ENCODE measurements at regions not wholly inside any gene's neighbourhood (a gene's known extent, or its start where the extent isn't known, plus 50 kb on each side); places are given as distances from the start of the nearest gene placed in this dataset.
"Not testable (repeated sequence)": the region's sequence is repeated elsewhere in the genome, so short reads cannot be mapped to it uniquely, and the experiment has no call there.

DNA sequence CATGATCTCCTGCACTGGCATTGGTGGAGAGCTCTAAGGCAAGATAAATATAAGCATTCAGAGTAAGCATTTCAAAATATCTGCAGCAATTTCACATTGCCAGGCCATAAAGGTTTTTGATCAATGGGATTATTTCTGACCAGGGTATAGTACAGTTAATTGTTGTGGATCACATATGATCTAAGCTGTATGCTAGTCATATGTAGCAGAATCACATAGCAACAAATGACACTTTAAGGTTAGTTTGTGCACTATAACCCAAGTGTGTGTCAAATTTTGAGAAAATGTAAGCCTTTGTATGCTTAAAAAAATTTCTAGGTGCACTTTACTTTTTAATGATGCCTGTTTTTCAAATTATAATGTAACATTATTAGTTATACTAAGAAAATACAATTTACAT is 386.0 kb upstream of the ADAMTS5 start:
- no peak overlapping the region for H3K4me3 ChIP-seq (ENCODE audit: low read depth, low read length)
- TF ChIP-seq, protein P1, sequence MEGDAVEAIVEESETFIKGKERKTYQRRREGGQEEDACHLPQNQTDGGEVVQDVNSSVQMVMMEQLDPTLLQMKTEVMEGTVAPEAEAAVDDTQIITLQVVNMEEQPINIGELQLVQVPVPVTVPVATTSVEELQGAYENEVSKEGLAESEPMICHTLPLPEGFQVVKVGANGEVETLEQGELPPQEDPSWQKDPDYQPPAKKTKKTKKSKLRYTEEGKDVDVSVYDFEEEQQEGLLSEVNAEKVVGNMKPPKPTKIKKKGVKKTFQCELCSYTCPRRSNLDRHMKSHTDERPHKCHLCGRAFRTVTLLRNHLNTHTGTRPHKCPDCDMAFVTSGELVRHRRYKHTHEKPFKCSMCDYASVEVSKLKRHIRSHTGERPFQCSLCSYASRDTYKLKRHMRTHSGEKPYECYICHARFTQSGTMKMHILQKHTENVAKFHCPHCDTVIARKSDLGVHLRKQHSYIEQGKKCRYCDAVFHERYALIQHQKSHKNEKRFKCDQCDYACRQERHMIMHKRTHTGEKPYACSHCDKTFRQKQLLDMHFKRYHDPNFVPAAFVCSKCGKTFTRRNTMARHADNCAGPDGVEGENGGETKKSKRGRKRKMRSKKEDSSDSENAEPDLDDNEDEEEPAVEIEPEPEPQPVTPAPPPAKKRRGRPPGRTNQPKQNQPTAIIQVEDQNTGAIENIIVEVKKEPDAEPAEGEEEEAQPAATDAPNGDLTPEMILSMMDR (conservative IDR thresholded peaks at IDR 0.05; ENCODE audit: low read depth, low read length) = no peak
- DNase-seq (ENCODE audit: low read depth) = no peak

DNA sequence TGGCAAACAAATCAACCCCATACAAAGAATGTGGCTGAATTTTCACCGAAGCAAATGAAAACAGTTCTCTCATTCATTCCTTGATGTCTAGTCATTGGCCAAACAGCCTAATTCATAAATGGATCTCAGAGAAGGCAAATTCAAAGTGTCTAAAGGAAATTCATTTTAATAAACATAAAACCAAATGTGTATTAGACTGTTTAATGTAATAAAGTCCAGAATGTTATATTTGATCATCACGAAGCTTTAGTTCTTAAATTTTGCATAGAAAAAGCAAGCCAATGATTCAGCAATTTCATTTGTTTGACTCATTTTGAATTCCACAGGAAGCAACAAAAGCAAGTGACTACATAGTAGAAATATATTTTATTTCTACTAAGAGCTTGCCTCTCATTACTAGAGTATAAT is 379.2 kb upstream of the ADAMTS5 start:
- H3K4me3 ChIP-seq (ENCODE audit: low read depth, low read length) = no peak overlapping the region
- TF ChIP-seq, protein P1 (conservative IDR thresholded peaks at IDR 0.05; ENCODE audit: low read depth, low read length) = no peak
- peak; percentile 59 for DNase-seq (ENCODE audit: low read depth)

DNA sequence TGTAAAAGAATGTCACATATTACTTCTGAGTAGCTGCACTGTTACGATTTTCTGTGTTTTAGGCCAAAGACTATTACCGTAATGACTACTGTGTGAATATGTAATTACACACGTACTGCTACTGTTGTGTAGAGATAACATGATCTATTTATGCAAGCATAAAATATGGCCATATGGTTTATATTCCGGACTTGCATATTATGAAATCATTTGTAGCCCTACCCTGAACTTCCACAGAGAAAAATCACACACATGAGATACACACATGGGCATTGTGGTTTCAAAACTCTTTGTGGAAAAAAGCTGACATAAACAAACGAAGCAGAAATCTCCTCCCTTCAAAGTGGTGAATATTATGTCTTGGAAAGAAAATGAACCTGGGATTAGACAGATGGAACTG is 373.0 kb upstream of the ADAMTS5 start:
- TF ChIP-seq, protein P1 (conservative IDR thresholded peaks at IDR 0.05; ENCODE audit: low read depth, low read length) = no peak
- DNase-seq (ENCODE audit: low read depth) = peak; percentile 18
- H3K4me3 ChIP-seq (ENCODE audit: low read depth, low read length) = no peak overlapping the region

DNA sequence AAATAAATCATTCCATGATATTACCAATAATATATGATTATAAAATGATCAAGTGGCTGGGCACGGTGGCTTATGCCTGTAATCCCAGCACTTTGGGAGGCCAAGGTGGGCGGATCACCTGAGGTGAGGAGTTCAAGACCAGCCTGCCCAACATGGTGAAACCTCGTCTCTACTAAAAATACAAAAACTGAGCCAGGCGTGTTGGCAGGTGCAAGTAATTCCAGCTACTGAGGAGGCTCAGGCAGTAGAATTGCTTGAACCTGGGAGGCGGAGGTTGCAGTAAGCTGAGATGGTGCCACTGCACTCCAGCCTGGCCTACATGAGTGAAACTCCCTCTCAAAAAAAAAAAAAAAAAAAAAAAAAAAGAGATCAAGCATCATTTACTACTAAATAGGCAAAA is 371.1 kb upstream of the ADAMTS5 start:
- H3K4me3 ChIP-seq (ENCODE audit: low read depth, low read length); DNase-seq (ENCODE audit: low read depth): not testable (repeated sequence)

DNA sequence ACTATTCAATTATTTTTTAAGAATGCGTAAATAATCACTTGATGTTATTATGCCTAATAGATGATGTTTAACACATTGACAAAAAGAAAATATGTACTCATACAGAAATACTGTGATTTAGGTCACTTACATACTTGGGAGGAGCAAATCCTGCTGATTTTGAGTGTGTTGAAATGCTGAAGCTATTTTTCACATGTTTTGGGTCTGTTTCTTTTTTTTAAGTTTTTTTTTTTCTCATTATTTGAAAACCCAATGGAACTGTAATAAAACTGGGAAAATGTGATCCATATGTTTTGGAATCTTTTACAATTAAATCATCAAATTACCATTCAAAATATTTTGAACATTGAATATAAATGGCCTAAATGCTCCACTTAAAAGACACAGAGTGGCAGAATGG is 366.2 kb upstream of the ADAMTS5 start:
- H3K4me3 ChIP-seq (ENCODE audit: low read depth, low read length) = no peak overlapping the region
- DNase-seq (ENCODE audit: low read depth) = no peak
- TF ChIP-seq, protein P1 (conservative IDR thresholded peaks at IDR 0.05; ENCODE audit: low read depth, low read length) = no peak

DNA sequence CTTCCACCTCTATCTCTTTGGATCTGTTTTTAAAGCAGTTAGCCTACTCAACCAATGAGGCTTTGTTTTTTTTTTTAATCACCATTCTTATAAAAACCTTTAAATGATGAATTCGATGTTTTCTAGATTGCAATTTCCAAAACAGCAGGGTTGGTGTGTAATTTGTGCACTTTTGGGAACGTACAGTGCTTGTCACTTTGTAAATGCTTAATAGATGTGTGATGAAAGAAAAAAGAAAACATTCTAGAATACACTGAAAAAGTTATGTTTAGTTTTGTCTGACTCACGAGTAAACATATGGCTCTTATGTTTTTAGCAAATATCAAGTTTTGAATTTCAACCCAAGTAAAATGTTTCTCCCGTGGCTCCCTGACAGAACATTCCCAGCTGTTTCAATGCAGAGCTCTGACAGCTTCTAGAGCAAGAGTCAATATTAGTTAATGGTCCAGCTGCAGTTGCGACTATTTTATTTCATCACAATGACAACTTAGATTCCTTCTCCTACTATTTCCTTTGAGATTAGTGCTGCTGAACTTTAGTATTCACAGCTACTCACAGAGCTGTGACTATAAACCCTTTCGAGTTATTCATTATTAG is 362.5 kb upstream of the ADAMTS5 start:
- DNase-seq (ENCODE audit: low read depth) = peak; percentile 64
- TF ChIP-seq, protein P1 (conservative IDR thresholded peaks at IDR 0.05; ENCODE audit: low read depth, low read length) = no peak
- no peak overlapping the region for H3K4me3 ChIP-seq (ENCODE audit: low read depth, low read length)

DNA sequence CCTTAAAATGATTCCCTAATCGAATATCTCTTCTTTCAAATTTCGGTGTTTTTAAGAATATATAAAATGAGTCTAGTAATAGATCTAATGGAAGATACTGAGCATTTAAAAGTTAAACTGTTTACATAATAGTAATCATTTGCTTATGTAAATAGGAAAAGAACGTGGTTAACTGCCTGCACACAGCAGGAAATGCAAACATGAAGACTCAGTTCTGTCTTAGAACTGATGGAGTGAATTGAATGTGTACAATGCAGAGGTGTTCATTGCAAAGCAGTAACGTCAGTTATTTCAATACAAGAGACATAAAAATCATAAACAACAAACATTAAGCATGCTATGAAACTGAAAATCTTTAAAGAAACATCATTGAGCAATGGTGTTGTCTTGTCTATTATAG is 359.4 kb upstream of the ADAMTS5 start:
- no peak overlapping the region for H3K4me3 ChIP-seq (ENCODE audit: low read depth, low read length)
- DNase-seq (ENCODE audit: low read depth) = no peak
- TF ChIP-seq, protein P1 (conservative IDR thresholded peaks at IDR 0.05; ENCODE audit: low read depth, low read length) = no peak

Measured in choroid plexus epithelial cell (primary cell).